ENCODE measurements at regions not wholly inside any gene's neighbourhood (a gene's known extent, or its start where the extent isn't known, plus 50 kb on each side); places are given as distances from the start of the nearest gene placed in this dataset.

DNA sequence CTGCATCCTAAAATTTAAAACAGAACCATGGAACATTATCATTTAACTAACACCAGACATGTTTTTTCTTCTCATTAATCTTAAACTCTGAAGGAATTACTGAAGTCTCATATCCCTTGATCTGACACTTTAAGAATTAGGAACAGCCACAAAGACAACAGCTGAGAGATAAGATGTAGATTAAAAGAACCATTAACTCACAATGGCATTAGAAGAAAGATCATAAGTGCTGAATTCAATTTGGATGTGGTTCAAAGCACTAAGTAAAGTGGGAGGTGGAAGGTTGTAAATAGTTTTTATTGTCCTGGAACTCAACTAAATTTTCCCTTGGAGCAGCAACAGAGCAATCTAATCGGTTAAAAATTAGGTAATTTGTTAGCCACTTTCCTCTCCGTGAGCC is 199.0 kb upstream of the ATP2B1 start:
- peaks cover 0 to 6% (median 3%) of the 10 kb centered on the region in 4 donors for H3K9me3 ChIP-seq (ENCODE audit: control insufficient read depth in 4 of 4, insufficient read depth in 3 of 4, low read length in 3 of 4)
- H3K27me3 ChIP-seq (ENCODE audit: control insufficient read depth in 3 of 3, insufficient read depth in 3 of 3, low read length in 2 of 3): no peaks in the 10 kb centered on the region
- peaks cover 0 to 6% (median 0%) of the 10 kb centered on the region in 5 donors for H3K4me1 ChIP-seq (ENCODE audit: control insufficient read depth in 5 of 5, insufficient read depth in 5 of 5, low read length in 5 of 5)
- ATAC-seq (ENCODE audit: insufficient read depth, low FRiP score) (no peak), DNase-seq (peak in 2 of 3 donors; percentile 11 to 44)
- no peak overlapping the region for H3K9ac ChIP-seq (ENCODE audit: insufficient read depth in 1 of 2, low read length in 2 of 2)
- H3K27ac ChIP-seq (ENCODE audit: low read depth in 1 of 2, low read length in 1 of 2): no peak overlapping the region
- WGBS, 2 donors: 87 to 90% methylated on average over 2 of the region's 2 CpGs
- TF ChIP-seq, protein P1, sequence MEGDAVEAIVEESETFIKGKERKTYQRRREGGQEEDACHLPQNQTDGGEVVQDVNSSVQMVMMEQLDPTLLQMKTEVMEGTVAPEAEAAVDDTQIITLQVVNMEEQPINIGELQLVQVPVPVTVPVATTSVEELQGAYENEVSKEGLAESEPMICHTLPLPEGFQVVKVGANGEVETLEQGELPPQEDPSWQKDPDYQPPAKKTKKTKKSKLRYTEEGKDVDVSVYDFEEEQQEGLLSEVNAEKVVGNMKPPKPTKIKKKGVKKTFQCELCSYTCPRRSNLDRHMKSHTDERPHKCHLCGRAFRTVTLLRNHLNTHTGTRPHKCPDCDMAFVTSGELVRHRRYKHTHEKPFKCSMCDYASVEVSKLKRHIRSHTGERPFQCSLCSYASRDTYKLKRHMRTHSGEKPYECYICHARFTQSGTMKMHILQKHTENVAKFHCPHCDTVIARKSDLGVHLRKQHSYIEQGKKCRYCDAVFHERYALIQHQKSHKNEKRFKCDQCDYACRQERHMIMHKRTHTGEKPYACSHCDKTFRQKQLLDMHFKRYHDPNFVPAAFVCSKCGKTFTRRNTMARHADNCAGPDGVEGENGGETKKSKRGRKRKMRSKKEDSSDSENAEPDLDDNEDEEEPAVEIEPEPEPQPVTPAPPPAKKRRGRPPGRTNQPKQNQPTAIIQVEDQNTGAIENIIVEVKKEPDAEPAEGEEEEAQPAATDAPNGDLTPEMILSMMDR (IDR thresholded peaks at IDR 0.05; ENCODE audit: control extremely low read depth, extremely low read depth): no peak
- no peak overlapping the region for H3K4me3 ChIP-seq
- no peaks in the 10 kb centered on the region for H3K36me3 ChIP-seq (ENCODE audit: control insufficient read depth in 4 of 4, insufficient read depth in 4 of 4, low read length in 4 of 4)

DNA sequence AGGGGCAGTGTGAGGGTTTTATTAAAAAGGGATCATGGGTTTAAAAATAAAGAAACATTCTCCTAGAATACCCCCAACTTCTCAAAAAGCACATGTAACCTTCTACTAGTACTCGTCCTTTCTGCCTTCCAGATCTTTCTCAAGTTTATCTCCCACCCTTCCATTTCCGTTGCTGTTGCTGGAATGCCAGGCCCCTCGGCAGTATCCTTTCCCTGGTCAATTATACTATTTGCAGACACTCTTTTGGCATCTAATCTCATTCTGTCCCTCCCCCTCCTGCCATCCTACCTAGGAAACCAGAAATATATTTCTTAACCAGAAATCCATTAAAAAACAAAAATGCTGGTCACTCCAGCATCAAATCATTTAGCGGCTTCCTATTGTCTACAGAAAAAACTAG is 198.2 kb upstream of the ATP2B1 start:
- Histone ChIP-seq H3K27ac (ENCODE audit: low read depth in 1 of 2, low read length in 1 of 2) (no peak overlapping the region), H3K9ac (ENCODE audit: insufficient read depth in 1 of 2, low read length in 2 of 2) (no peak overlapping the region), H3K4me3 (no peak overlapping the region), H3K36me3 (ENCODE audit: control insufficient read depth in 4 of 4, insufficient read depth in 4 of 4, low read length in 4 of 4) (no peaks in the 10 kb centered on the region), H3K27me3 (ENCODE audit: control insufficient read depth in 3 of 3, insufficient read depth in 3 of 3, low read length in 2 of 3) (no peaks in the 10 kb centered on the region), H3K9me3 (ENCODE audit: control insufficient read depth in 4 of 4, insufficient read depth in 3 of 4, low read length in 3 of 4) (peaks cover 0 to 6% (median under 1%) of the 10 kb centered on the region in 4 donors), H3K4me1 (ENCODE audit: control insufficient read depth in 5 of 5, insufficient read depth in 5 of 5, low read length in 5 of 5) (peaks cover 0 to 6% (median 0%) of the 10 kb centered on the region in 5 donors)
- TF ChIP-seq, protein P1 (IDR thresholded peaks at IDR 0.05; ENCODE audit: control extremely low read depth, extremely low read depth): no peak
- no peak for ATAC-seq (ENCODE audit: insufficient read depth, low FRiP score)
- DNase-seq: no peak
- 92 to 95% methylated on average over 4 of the region's 4 CpGs for WGBS, 2 donors

DNA sequence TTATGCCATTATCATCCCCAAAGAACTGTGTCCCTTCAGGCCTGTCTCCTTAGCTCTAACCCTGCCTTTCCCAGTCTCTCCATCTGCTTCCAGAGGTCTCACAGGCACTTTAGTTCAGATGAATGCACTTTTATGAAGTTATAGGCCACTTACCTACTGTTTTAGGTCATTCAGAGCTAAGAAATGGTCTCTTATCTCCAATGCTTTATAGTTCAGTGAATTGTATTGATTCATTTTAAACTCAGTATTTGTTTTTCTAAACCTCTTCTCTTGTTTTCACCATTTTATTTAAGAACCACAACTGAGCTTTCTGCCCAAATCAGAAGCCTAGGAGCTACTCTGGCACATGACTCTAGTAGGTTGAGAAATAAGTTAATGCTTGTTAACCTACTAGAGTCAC is 197.5 kb upstream of the ATP2B1 start:
- ATAC-seq (ENCODE audit: insufficient read depth, low FRiP score): no peak
- Histone ChIP-seq H3K9ac (ENCODE audit: insufficient read depth in 1 of 2, low read length in 2 of 2) (no peak overlapping the region), H3K36me3 (ENCODE audit: control insufficient read depth in 4 of 4, insufficient read depth in 4 of 4, low read length in 4 of 4) (no peaks in the 10 kb centered on the region), H3K4me1 (ENCODE audit: control insufficient read depth in 5 of 5, insufficient read depth in 5 of 5, low read length in 5 of 5) (peaks cover 0 to 6% (median 0%) of the 10 kb centered on the region in 5 donors), H3K27ac (ENCODE audit: low read depth in 1 of 2, low read length in 1 of 2) (no peak overlapping the region), H3K27me3 (ENCODE audit: control insufficient read depth in 3 of 3, insufficient read depth in 3 of 3, low read length in 2 of 3) (no peaks in the 10 kb centered on the region), H3K4me3 (no peak overlapping the region), H3K9me3 (ENCODE audit: control insufficient read depth in 4 of 4, insufficient read depth in 3 of 4, low read length in 3 of 4) (peaks cover 0 to 6% (median under 1%) of the 10 kb centered on the region in 4 donors)
- TF ChIP-seq, protein P1 (IDR thresholded peaks at IDR 0.05; ENCODE audit: control extremely low read depth, extremely low read depth): no peak
- no peak for DNase-seq

All from lung (tissue), 11 donors.